SK-N-SH (cell line): ENCODE measurements at regions not wholly inside any gene's neighbourhood (a gene's known extent, or its start where the extent isn't known, plus 50 kb on each side); places are given as distances from the start of the nearest gene placed in this dataset.

Source experiments
- CTCF ChIA-PET: fragments of 300-600, 350-600 bp; formaldehyde crosslinking; extraction: SDS; loops from one replicate; lab custom pipeline; 2021; lab: Yijun Ruan, JAX
- POLR2A ChIA-PET: fragments of 350-600 bp; sonication (Branson Sonifier 250); formaldehyde crosslinking; extraction: SDS; loops from one replicate; lab custom pipeline; 2020; ENCODE audit warnings: antibody characterized with exemption, inconsistent platforms; lab: Yijun Ruan, JAX
- DNase-seq: peaks from one replicate; pipeline ENCODE4 v3.0.0; 2012
- H2AFZ ChIP-seq: fragments of 200-600 bp; sonication (generic); 2 replicates; pipeline ENCODE4 v1.8.1; 2016; ENCODE audit warnings: antibody characterized with exemption, mild to moderate bottlenecking, low read depth
- H3F3A ChIP-seq: fragments of 200-600 bp; sonication (generic); replicated peaks from 2 replicates; pipeline ENCODE3; 2016; ENCODE audit warnings: antibody characterized with exemption, mild to moderate bottlenecking; ENCODE audit not compliant: insufficient read depth
- H3K27ac ChIP-seq, 2 experiments: fragments of 200-500 bp in 1 of 2; fragments of 200-600 bp in 1 of 2; sonication (Bioruptor generic) in 1 of 2; sonication (generic), shearing (Covaris generic) in 1 of 2; 2 replicates each; pipeline versions ENCODE4 v1.5.1 to v1.6.1; 2014 to 2016; ENCODE audit warnings: low read depth in 2 of 2, inconsistent platforms in 1 of 2, low read length in 1 of 2, mild to moderate bottlenecking in 1 of 2, mixed read lengths in 1 of 2
- H3K27me3 ChIP-seq: fragments of 200-600 bp; sonication (generic), shearing (Covaris generic); 2 replicates; pipeline ENCODE4 v1.6.1; 2016; ENCODE audit warnings: mixed run types; ENCODE audit not compliant: insufficient read depth
- H3K36me3 ChIP-seq, 2 experiments: fragments of 200-500 bp in 1 of 2; fragments of 200-600 bp in 1 of 2; sonication (Bioruptor generic) in 1 of 2; sonication (generic) in 1 of 2; replicated peaks in 1 of 2; 2 replicates each; pipeline versions ENCODE3 to v1.5.1; 2014 to 2016; ENCODE audit warnings: low read length in 1 of 2, mild to moderate bottlenecking in 1 of 2; ENCODE audit not compliant: insufficient read depth in 2 of 2, control insufficient read depth in 1 of 2
- H3K4me1 ChIP-seq, 2 experiments: fragments of 200-500 bp in 1 of 2; fragments of 200-600 bp in 1 of 2; sonication (Bioruptor generic) in 1 of 2; sonication (generic), shearing (Covaris generic) in 1 of 2; 2 replicates each; pipeline versions ENCODE4 v1.5.1 to v1.6.1; 2014 to 2016; ENCODE audit warnings: low read depth in 1 of 2, low read length in 1 of 2, mixed run types in 1 of 2; ENCODE audit not compliant: insufficient read depth in 2 of 2, control insufficient read depth in 1 of 2
- H3K4me2 ChIP-seq: fragments of 200-600 bp; sonication (generic), shearing (Covaris generic); 2 replicates; pipeline ENCODE4 v1.6.1; 2017; ENCODE audit warnings: mixed run types
- H3K4me3 ChIP-seq, 2 experiments: fragments of 200-500 bp in 1 of 2; fragments of 200-600 bp in 1 of 2; sonication (Bioruptor generic) in 1 of 2; sonication (generic), shearing (Covaris generic) in 1 of 2; 2 replicates each; pipeline versions ENCODE4 v1.5.1 to v1.8.1; 2014 to 2016; ENCODE audit warnings: low read depth in 2 of 2, inconsistent platforms in 1 of 2, low read length in 1 of 2, mild to moderate bottlenecking in 1 of 2, mixed read lengths in 1 of 2, moderate library complexity in 1 of 2
- H3K79me2 ChIP-seq: fragments of 200-600 bp; sonication (generic); 2 replicates; pipeline ENCODE4 v1.8.1; 2017; ENCODE audit warnings: mild to moderate bottlenecking; ENCODE audit not compliant: insufficient read depth
- H3K9ac ChIP-seq: fragments of 200-600 bp; sonication (generic); 2 replicates; pipeline ENCODE4 v1.6.1; 2017; ENCODE audit warnings: mixed run types
- H3K9me2 ChIP-seq: fragments of 200-600 bp; sonication (generic); 2 replicates; pipeline ENCODE4 v1.6.1; 2017; ENCODE audit warnings: mixed run types
- H3K9me3 ChIP-seq: fragments of 200-600 bp; sonication (generic); 2 replicates; pipeline ENCODE4 v1.6.1; 2017; ENCODE audit warnings: mixed run types, mild to moderate bottlenecking, moderate library complexity
- H4K20me1 ChIP-seq: fragments of 200-600 bp; sonication (generic); 2 replicates; pipeline ENCODE4 v1.6.1; 2017; ENCODE audit warnings: mild to moderate bottlenecking, mixed run types; ENCODE audit not compliant: insufficient read depth
- CHD2 ChIP-seq: fragments of 150-350 bp; IDR thresholded peaks from 2 replicates; pipeline ENCODE4 v1.6.1; 2018; ENCODE audit warnings: low read length; ENCODE audit not compliant: partially characterized antibody
- CTCF ChIP-seq: fragments of 200-600 bp; sonication (generic); IDR thresholded peaks from 2 replicates; pipeline ENCODE4 v1.6.1; 2017; ENCODE audit warnings: antibody characterized with exemption, mild to moderate bottlenecking, moderate library complexity
- ELF1 ChIP-seq: IDR thresholded peaks from 2 replicates; pipeline ENCODE4 v1.4.0; 2012
- FOSL2 ChIP-seq: IDR thresholded peaks from 2 replicates; pipeline ENCODE4 v1.4.0; 2012; ENCODE audit warnings: low read depth, mild to moderate bottlenecking, moderate library complexity, borderline replicate concordance
- FOXJ3 ChIP-seq: sonication (generic); formaldehyde crosslinking; IDR thresholded peaks from 2 replicates; pipeline ENCODE4 v1.5.1; 2020; ENCODE audit warnings: mild to moderate bottlenecking, missing genetic modification reagents
- FOXM1 ChIP-seq: IDR thresholded peaks from 2 replicates; pipeline ENCODE4 v1.4.0; 2012; ENCODE audit warnings: low read depth, mild to moderate bottlenecking
- GABPA ChIP-seq: IDR thresholded peaks from 2 replicates; pipeline ENCODE4 v1.4.0; 2012; ENCODE audit warnings: low read depth, mild to moderate bottlenecking
- JUND ChIP-seq: IDR thresholded peaks from 2 replicates; pipeline ENCODE4 v1.4.0; 2012
- MXI1 ChIP-seq: IDR thresholded peaks from 2 replicates; pipeline ENCODE4 v1.6.1; 2012; ENCODE audit warnings: mild to moderate bottlenecking, low read depth, low read length, improper control_type of control experiment
- NFIC ChIP-seq: IDR thresholded peaks from 2 replicates; pipeline ENCODE4 v1.4.0; 2012; ENCODE audit warnings: borderline replicate concordance
- PBX3 ChIP-seq: IDR thresholded peaks from 2 replicates; pipeline ENCODE4; 2012
- RAD21 ChIP-seq: IDR thresholded peaks from 2 replicates; pipeline ENCODE4 v1.6.1; 2012; ENCODE audit warnings: mild to moderate bottlenecking, low read length
- WGBS: methylation state at CpG from one replicate; pipeline ENCODE4 v1.1.6; 2017; ENCODE audit warnings: low lambda C conversion rate; 5-methylcytosine and 5-hydroxymethylcytosine counted together

GRCh38 chr18:41545091-41545888 is 409.7 kb upstream of the PIK3C3 start:
- Histone ChIP-seq H3K9me2 (no peaks in the 10 kb centered on the region), H3K9ac (no peak overlapping the region), H3K4me2 (no peak overlapping the region), H2AFZ (no peak overlapping the region), H4K20me1 (no peaks in the 10 kb centered on the region), H3K79me2 (no peaks in the 10 kb centered on the region), H3K4me3 (no peak overlapping the region), H3K27me3 (no peaks in the 10 kb centered on the region), H3K27ac (no peak overlapping the region), H3K4me1 (peaks cover 0 to 4% of the 10 kb centered on the region in 2 experiments; a peak in 2 of 4 replicates), H3F3A (no peaks in the 10 kb centered on the region), H3K36me3 (no peaks in the 10 kb centered on the region), H3K9me3 (no peaks in the 10 kb centered on the region)
- 42% methylated on average over 2 of the region's 2 CpGs for WGBS
- ChIA-PET POLR2A (no interaction called here), CTCF (no interaction called here)
- DNase-seq, result no peak
- TF ChIP-seq NFIC, result no peak
- no peak for TF ChIP-seq RAD21
- no peak for TF ChIP-seq CHD2
- no peak for TF ChIP-seq ELF1
- TF ChIP-seq PBX3, result no peak
- no peak for TF ChIP-seq MXI1
- TF ChIP-seq JUND, result no peak
- TF ChIP-seq CTCF, result no peak
- TF ChIP-seq GABPA, result no peak
- TF ChIP-seq FOXM1, result no peak
- no peak for TF ChIP-seq FOXJ3 (CRISPR knock-in tag)
- TF ChIP-seq, all 33 proteins: peak for 0

- no peaks in the 10 kb centered on the region for H3K27me3 ChIP-seq
- H4K20me1 ChIP-seq, result no peaks in the 10 kb centered on the region
- H3K79me2 ChIP-seq, result no peaks in the 10 kb centered on the region
- no peak overlapping the region for H3K27ac ChIP-seq
- peaks cover 0 to 11% of the 10 kb centered on the region in 2 experiments; a peak in 2 of 4 replicates for H3K4me1 ChIP-seq
- ChIA-PET CTCF (no interaction called here), POLR2A (no interaction called here)
- no peak overlapping the region for H3K4me2 ChIP-seq
- H3K36me3 ChIP-seq, result no peaks in the 10 kb centered on the region
- no peaks in the 10 kb centered on the region for H3K9me2 ChIP-seq
- no peaks in the 10 kb centered on the region for H3K9me3 ChIP-seq
- H3K9ac ChIP-seq, result no peak overlapping the region
- no peaks in the 10 kb centered on the region for H3F3A ChIP-seq
- whole genome bisulfite sequencing, result 43% methylated on average over 1 of the region's 1 CpG
- DNase-seq, result no peak
- no peak overlapping the region for H3K4me3 ChIP-seq
- H2AFZ ChIP-seq, result no peak overlapping the region
- no peak for TF ChIP-seq FOSL2
Observed at GRCh38 chr18:41543815-41544214, 411.2 kb upstream of the PIK3C3 start.
